HG02870 (cell line): ENCODE measurements at regions not wholly inside any gene's neighbourhood (a gene's known extent, or its start where the extent isn't known, plus 50 kb on each side); places are given as distances from the start of the nearest gene placed in this dataset.

ENCODE experiments used
- ATAC-seq: cut with Tn5 transposase; IDR thresholded peaks from one replicate; pipeline ENCODE4 v1.9.1; 2021; ENCODE audit warnings: mild to moderate bottlenecking, moderate library complexity; ENCODE audit not compliant: unreplicated experiment

DNA sequence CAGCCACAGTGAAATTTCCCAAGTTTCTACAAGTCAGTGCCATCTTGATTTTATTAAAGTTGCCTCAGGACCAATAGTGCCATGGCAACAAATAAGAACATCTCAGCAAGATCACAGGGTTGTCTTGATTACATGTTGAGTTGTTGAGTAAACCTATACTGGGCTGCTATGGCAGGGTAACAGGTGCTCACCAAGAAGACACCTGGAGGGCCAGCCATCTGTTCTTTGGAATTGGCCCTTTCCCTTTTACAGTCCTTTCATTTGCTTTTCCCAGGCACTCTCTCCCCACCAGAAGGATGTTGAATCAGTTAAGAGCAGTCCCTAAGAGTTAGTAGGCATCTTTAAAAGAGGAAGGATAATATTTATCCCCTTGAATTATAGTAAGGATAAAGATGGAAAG, 582.0 kb downstream of the TNS3 start:
- ATAC-seq = no peak

DNA sequence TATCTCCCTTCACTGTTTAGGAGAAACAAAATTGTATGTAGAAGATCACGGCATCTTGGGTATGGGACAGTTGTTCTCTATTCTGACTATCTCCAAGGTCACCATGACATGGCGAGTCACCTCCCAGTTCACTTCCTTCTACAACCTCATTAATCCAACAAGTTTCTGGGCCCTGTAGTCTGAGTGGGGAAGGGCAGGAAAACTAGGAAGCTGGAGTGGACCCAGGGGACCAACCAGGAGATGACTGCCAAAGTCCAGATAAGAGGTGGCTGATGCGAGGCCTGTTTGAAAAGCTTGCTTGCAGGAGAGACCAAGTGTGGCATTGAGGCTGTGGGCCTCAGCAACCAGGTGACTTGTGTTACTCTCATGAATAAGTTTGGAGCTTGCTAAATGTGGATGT, 584.9 kb downstream of the TNS3 start:
- no peak for ATAC-seq

DNA sequence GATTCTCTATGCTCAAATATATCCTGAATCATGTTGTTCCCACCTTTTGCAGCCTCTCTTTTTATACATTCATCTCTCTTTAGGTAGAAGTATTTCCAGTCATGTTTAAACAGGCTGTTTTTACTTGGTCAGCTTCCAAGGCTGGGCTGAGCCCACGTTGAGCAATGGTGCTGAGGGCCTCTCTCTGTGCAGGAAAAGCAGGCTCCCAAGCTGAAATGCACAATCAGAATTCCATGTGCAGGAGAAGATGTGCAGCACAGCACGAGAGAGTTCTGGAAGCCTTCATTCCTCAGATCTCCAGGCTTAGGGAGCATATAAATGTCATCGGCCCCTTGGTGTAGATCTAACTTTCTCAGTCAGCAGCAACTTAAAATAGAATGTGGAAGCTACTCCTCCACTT, 588.5 kb downstream of the TNS3 start:
- no peak for ATAC-seq

DNA sequence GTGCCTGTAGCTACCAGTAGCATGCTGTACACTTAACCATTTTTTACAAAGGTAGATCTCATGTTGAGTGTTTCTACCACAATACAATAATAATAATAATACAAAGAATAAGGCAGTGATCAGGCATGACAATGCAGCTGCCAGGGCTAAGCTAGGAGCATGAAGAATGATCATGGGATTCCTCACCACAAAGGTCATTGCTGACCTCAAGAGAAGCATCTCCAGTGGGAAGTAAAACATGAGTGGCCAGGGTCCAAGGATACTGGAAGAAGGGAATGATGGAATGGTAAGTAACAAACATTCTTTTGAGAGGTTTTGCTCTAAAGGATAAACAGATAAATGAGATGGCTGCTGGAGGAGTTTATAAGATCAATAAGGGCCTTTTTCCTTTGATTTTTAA, 591.1 kb downstream of the TNS3 start:
- ATAC-seq = no peak

DNA sequence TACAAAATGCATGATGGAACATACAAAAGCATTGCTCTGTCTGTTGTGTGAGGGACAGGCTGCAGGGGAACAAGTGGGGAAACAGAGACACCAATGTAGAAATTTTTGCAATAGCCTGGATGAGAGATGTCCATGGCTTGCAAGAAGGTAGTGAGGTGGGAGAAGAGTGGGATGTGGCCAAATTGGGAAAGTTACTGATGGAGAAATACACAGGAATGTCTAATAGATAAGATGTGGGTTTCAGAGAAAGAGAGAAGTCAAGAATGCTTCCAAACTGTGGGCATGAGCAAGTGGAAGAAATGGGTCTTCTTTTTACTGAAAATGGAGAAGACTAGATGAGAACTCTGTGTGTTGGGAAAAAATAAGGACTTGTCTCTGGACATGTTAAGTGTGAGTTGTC, 592.7 kb downstream of the TNS3 start:
- no peak for ATAC-seq

DNA sequence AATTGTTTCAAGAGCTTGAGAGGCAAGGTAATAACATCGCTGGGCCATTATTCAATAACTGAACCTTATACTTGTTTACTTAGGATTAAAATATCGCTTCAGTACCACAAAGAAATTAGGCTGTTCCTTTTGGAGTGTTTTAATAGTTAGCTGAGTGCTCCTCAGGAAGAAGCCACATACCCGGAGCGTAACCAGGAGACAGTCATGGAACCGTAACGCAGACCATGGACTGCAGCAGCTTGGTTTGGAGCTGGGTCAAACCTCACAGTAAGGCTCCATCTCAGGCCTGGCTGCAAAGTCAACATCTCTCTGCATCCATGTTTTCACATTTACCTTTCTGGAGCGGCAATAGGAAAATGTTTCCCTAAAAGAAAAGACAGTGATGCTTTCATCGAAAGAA, 599.0 kb downstream of the TNS3 start:
- no peak for ATAC-seq

DNA sequence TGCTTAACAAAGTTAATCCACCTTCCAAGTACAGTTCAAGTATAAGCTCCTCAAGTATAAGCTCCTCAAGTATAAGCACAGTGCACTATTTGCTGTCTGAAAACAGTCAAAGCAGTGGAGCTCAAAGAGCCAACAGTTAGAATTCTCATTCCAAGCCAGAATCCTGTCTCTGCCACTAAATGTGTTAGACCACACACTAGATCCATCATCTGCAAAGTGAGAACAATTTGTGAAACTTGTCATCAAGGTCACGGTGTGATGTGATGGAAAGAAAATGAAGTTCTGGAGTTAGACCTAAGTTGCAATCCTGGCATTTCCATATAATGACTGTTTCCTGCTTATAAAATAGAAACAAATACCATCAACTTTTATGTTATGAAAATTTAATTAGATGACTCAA, 602.5 kb downstream of the TNS3 start:
- ATAC-seq = no peak

DNA sequence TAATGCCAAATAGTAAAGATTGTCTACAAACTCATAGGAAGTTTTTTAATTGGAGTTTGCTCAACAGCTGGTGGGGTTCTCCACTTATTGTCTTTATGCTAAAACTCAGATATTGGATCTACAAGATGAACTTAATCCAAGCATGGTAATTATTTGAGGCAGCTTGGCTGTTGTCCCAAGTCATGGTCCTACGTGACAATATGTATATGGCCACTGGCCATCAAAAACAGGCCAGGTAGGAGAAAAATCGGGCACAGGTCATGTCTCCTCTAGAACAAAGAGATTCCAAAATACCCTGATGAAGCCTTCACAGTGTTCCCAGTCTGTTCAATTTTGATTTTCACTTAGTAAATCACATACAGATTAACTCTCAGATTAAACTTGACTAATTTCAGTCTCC, 606.4 kb downstream of the TNS3 start:
- ATAC-seq = no peak

DNA sequence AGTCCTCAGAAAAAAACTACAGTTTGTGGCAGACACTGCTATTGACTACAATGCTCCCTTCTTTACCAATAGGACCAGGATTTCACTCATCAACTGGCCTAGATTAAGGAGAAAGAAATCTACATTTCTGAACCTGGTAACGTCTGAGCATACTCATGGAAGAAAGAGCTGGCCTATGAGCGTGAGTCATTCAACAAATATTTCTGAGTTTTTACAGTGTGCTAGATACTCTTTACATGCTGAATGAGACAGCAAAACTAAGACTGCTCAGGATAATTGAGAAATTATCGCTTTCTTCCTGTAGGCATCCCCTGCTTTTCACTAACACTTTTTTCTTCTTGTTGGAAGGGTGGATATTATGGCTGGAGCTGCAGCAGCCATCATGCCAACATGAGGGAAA, 609.7 kb downstream of the TNS3 start:
- ATAC-seq = no peak

DNA sequence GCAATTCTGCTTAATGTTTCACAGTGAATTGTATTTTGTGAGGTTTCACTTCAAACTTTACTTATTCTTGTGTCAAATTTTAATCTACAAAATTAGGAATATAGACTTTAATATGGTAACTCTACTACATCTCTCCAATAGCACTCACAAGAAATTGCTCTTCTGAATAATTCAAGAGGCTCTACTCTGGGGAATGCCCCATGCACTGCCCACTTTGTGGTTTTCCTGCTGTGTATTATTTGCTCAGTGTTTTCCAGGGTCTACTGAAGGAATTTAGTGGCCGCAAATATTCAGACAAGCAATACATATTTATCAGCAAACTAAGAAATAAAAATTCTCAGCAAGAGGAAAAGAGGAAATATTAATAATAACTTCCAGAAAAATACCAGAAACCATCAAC, 611.4 kb downstream of the TNS3 start:
- ATAC-seq = no peak

DNA sequence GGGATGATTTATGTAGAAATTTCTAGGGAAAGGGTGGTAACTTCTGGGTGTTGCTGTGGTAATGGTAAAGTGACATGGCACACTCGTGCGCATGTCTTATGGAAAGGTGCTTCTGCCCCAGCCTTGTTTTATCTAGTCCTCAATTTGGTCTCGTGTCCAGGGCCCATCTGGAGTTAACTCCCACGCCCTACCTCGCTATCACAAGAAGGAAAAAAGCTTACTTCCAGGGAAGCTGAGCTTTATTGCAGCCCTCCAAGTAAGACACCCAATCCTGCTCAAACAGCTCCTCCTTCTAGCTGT, 611.8 kb downstream of the TNS3 start:
- no peak for ATAC-seq

DNA sequence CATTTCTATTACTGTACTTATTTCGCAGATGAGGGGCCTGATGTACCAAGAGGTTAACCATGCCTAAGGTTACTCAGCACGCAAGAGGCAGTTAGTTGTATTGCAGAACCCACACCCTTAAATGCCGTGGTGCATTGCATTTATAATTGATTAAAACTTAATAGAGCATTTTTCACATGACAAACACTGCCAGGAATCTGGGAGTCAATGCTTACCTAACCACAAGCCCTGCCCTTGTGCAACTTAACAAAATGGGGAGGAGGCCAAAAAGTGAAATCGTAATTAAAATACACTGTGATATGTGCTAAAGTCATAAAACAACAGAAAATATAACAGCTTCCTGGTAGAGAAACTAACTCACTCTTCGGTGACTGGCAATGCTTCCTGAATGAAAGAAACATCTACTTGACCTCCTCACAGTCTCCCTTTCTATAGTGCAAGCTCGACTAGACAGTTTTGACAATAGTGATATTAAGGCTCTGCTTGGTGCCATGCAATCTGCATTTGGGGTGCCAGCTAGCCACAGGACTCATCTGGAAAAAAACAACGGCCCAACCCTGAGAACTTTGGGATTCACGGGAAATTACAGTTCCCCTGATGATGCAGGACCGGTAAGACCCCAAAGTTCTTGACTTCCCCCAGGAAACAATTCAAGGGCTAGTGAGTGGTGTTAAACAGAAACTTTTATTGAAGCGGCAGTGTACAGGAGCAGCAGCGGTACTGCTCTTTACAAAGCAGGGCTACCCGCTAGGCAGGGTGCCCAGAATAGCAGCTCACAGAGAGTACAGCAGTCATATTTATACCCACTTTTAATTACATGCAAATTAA, 612.4 kb downstream of the TNS3 start:
- no peak for ATAC-seq

DNA sequence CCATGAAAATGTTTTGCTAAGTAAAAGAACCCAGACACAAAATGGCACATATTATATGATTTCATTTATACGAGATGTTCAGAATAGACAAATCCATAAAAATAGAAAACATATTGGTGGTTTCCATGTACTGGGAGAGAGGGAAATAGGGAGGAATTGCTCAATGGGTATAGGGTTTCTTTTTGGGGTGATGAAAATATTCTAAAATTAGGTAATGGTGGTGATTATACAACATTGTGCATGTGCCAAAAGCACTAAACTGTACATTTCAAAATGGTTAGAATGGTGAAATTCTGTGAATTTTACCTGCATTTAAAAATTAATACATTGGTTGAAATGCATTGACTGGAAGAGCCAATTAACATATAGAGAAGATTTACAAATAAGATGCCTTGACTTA, 613.9 kb downstream of the TNS3 start:
- no peak for ATAC-seq

DNA sequence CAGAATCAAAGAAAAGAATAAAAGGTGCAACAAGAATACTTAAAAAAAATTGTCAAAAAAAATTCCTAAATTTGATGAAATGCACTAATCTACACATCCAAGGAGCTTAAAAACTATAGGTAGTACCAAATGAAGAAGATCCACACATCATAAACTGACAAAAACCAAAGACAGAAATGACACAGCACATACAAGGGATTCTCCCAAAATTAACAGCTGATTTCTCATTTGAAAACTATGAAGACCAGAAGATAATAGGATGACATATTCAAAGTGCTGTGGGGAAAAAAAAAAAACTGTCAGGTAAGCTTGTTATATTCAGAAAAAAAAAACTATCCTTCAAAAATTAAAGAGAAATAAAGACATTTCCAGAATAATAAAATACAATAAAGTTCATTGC, 618.2 kb downstream of the TNS3 start:
- ATAC-seq = no peak

DNA sequence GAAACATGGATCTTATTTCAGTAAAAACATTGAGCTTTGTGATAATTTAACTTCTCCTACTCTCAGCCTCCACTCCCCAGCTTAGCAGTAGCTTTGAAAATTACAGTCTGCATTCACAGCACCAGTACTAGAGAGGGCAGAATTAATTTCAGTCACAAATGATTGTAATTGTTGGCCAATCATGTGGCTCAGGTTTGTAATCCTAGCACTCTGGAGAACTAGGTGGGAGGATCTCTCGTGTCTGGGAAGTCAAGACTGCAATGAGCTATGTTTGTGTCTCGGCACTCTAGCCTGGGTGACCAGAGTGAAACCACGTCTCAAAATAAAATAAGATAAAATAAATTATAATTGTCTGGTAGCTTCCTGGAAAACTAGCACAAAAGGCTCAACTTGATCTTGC, 620.9 kb downstream of the TNS3 start:
- no peak for ATAC-seq

DNA sequence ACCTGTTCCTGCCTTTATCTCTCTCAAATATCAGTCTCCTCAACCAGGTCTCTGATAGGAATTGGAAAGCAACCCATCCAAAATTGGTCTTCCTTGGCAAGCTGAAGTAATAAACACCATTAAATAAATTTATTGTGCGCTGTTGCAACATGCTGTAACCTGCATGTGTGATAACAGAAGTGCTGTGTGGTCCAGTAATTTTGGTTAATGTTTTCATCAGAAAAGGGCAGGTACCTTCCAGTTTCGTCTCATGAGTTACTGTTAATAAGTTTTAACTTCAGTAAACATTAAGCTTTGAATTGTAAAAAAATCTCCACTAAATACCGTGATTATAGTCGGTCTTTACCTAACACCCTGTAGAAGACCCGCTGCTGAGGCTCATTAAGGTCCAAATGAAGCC, 624.7 kb downstream of the TNS3 start:
- no peak for ATAC-seq

DNA sequence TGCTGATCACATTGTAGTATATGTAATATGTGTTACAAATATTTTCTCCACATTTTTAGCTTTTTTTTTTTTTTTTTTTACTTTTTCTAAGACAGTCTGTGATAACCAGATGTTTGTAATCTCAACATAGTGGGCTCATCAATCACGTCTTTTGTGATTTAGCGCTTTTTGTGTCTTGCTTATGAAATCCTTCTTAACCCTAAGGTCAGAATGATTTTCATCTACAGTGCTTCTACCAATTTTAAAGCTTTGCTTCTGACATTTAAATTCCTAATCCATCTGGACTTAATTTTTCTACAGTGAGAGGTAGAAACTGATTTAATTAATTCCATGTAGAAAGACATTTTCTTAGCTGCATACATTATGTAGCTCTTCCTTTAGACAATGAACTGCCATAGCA, 626.4 kb downstream of the TNS3 start:
- ATAC-seq = no peak

DNA sequence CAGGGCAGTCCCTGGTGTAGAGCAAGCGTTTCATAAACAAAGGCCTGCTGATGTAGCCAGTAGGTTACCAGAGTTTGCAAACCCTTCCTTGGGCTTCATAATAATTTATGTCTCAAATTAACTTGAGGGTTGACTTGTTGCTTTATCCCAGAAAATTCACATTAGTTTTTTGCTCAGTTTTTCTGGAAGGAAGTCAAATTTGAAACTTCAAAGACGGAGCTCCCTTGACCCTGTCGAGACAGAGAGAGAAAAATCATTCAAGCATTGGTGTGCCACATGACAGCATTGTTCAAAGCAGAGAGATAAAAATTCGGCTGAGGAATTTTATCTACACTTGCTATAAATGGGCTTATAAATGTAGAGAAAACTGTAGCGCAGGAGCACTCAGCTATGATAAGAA, 627.7 kb downstream of the TNS3 start:
- no peak for ATAC-seq

DNA sequence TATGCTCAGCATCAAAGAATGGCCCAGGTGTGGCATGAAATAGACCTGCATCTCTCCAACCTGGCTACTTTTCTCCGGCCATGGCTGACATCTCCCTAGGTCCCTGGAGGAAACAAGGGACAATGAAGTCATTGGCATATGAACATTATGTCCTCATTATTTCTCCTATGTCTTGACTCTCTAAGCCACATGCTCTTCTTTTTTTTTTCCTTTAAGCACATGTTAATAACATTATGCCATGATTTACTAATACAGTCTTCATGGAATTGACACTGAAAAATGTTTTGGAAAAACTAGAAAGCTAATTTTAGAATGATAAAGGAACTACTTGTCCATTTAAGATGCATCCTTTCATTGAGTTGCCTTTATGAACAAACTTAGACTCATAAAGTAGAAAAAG, 628.9 kb downstream of the TNS3 start:
- no peak for ATAC-seq

DNA sequence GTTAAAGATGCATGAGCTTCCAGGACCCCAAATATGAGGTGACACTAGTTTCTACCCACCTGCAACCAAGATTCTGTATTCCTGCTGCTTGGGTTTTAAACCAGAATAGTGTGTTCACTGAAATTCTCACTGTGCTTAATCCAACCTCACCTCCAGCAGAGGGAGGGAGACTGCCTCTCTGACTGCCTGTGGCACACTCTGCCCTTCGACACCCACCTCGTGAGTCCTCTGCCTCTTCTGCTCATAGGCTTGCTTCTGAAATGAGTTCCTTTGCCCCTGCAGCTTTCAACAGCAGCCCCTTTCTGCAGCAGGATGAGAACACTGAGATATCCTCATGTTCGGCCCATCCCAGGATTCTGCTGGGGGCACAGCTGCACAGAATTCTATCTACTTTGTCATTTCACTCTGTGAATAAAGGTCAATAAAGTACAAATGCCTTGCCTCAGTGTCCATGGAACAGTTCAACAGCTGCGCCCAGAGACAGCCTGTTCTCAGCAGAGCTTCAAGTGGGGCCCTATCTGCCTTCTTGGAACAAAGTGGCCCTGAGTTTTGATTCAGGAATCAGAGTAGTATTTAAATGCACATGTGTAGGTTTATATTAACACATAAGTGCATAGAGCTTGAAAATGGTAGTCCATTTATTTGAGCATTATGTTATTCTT, 632.5 kb downstream of the TNS3 start:
- ATAC-seq = no peak

DNA sequence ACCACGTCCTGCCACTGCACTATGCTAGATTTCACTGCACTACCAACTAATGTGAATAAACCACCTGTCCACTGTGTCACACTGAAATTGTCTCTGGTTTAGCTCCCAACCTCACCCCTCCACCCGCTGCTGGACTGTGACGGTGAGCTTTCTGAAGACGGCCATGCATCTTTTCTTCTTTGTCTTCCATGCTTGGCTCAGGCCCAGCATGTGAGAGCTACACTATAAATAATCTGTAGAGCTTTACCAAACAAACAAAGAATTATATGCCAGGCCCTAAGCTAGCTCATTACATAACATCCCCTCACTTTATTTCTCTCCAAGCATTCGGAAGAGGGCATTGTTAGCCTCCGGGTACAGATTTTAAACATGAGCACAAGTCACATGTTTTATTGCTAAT, 633.2 kb downstream of the TNS3 start:
- ATAC-seq = no peak

DNA sequence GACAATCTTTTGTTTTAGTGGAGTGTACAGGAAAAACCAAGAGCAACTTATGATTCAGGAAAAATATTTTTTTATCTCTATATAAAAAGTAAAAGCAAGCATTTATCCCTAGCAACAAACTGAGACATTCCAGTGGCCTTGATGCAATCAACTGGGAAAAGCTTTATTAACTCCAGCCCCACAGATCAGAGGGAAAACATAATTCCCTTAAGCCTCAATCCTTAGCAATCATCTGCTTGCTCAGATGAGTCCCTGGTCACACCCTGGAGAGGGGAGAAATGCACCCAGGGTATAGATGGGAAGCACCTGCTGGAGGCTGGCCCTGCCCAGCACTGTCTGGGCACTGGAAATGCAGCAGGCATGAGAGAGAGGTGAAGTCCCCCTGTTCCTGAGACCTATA, 636.6 kb downstream of the TNS3 start:
- no peak for ATAC-seq

DNA sequence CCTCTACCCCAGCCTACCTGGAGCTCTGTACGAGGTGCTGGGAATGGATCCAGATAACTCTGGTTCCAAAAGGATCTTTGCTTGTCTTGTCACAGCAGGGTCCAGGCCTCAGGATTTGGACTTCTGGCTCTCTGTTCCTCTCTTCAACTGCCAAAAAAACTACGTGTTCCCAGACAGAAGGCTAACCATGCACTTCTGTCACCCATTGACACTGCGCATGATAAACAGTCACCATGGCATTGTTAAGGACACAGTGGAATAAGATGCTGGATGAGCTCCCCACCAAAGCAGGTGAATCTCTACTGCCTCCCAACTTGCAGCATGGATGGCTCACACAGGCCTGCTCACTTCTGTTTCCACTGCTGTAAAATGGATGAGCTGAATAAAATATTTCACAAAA, 637.9 kb downstream of the TNS3 start:
- no peak for ATAC-seq
